Chondrocyte (in vitro differentiated cells): ENCODE measurements at regions not wholly inside any gene's neighbourhood (a gene's known extent, or its start where the extent isn't known, plus 50 kb on each side); places are given as distances from the start of the nearest gene placed in this dataset.
"Not testable (repeated sequence)": the region's sequence is repeated elsewhere in the genome, so short reads cannot be mapped to it uniquely, and the experiment has no call there.

Source experiments
- DNase-seq: peaks from one replicate; pipeline ENCODE4 v3.0.0; 2021; ENCODE audit warnings: mixed read lengths, low spot score
- H3K27ac Mint-ChIP-seq: one replicate; pipeline ENCODE4 v1.8.0; 2021; ENCODE audit warnings: mild to moderate bottlenecking, moderate library complexity, mixed read lengths; ENCODE audit not compliant: unreplicated experiment
- H3K27me3 Mint-ChIP-seq: 2 replicates; pipeline ENCODE4 v1.8.0; 2021; ENCODE audit warnings: low read depth, mixed read lengths
- H3K36me3 Mint-ChIP-seq: 2 replicates; pipeline ENCODE4 v1.8.0; 2021; ENCODE audit warnings: low read depth, mixed read lengths
- H3K4me1 Mint-ChIP-seq: 2 replicates; pipeline ENCODE4 v1.8.0; 2021; ENCODE audit warnings: low read depth, mild to moderate bottlenecking, mixed read lengths
- H3K4me3 Mint-ChIP-seq: one replicate; pipeline ENCODE4 v1.8.0; 2021; ENCODE audit warnings: mild to moderate bottlenecking, moderate library complexity, mixed read lengths; ENCODE audit not compliant: unreplicated experiment
- H3K9me3 Mint-ChIP-seq: 2 replicates; pipeline ENCODE4 v1.8.0; 2021; ENCODE audit warnings: low read depth, mixed read lengths
- TF ChIP-seq, protein P1 (sequence below): fragments of 200-600 bp; sonication (generic); IDR thresholded peaks from 2 replicates; pipeline ENCODE4 v1.5.0; 2021; ENCODE audit warnings: antibody characterized with exemption, mild to moderate bottlenecking, moderate library complexity

DNA sequence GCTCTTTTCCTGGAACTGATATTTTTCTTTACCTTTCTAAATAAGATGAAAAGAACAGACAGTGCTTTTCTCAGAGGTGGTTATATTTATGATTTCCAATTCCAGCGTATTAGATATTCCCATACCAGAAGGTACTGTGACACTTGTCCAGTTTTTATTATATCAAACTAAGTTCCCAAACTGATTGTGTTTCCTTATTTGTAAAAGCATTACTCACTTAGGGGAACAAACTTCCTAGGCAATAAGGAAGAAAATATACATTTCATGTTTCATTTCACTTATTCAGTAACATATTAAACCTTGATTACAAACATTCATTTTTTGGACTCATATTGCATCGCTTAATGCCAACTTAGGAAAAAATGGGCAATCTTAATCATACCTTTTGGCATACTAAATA, 1480.0 kb upstream of the NUDT12 start:
- H3K9me3 Mint-ChIP-seq, result peaks cover 2% of the 10 kb centered on the region
- no peak overlapping the region for H3K27ac Mint-ChIP-seq
- TF ChIP-seq, protein P1, sequence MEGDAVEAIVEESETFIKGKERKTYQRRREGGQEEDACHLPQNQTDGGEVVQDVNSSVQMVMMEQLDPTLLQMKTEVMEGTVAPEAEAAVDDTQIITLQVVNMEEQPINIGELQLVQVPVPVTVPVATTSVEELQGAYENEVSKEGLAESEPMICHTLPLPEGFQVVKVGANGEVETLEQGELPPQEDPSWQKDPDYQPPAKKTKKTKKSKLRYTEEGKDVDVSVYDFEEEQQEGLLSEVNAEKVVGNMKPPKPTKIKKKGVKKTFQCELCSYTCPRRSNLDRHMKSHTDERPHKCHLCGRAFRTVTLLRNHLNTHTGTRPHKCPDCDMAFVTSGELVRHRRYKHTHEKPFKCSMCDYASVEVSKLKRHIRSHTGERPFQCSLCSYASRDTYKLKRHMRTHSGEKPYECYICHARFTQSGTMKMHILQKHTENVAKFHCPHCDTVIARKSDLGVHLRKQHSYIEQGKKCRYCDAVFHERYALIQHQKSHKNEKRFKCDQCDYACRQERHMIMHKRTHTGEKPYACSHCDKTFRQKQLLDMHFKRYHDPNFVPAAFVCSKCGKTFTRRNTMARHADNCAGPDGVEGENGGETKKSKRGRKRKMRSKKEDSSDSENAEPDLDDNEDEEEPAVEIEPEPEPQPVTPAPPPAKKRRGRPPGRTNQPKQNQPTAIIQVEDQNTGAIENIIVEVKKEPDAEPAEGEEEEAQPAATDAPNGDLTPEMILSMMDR, result no peak
- DNase-seq, result no peak
- no peak overlapping the region for H3K4me3 Mint-ChIP-seq
- H3K4me1 Mint-ChIP-seq, result peaks cover 6% of the 10 kb centered on the region
- no peaks in the 10 kb centered on the region for H3K27me3 Mint-ChIP-seq
- H3K36me3 Mint-ChIP-seq, result no peaks in the 10 kb centered on the region

DNA sequence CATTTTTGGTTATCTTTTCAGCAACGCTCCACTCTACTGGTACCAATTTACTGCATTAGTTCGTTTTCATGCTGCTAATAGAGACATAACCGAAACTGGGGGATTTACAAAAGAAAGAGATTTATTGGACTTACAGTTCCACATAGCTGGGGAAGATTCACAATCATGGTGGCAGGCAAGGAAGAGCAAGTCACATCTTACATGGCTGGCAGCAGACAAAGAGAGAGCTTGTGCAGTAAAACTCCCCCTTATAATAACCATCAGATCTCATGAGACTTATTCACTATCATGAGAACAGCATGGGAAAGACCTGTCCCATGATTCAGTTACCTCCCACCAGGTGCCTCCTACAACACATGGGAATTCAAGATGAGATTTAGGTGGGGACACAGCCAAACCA, 1474.2 kb upstream of the NUDT12 start:
- not testable (repeated sequence) for DNase-seq, H3K27ac Mint-ChIP-seq, H3K36me3 Mint-ChIP-seq, H3K27me3 Mint-ChIP-seq, H3K4me3 Mint-ChIP-seq
- H3K9me3 Mint-ChIP-seq, result peaks cover 15% of the 10 kb centered on the region
- peaks cover 24% of the 10 kb centered on the region for H3K4me1 Mint-ChIP-seq

DNA sequence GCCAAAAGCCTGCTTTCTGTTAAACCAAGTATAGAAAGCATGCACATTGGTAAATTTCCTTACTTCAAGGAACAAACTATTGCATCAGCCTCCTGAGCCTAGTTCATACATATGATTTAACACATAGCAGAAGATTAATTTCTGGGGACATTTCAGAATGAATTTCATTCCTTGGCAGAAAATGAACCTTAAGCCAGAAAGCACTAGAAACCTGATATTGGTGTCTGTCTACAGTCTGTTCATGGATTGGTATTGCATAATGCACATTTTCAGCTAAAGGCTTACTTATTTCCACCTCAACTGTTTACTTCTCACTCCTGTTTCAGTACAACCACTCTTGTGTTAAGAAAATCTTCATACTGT, 1471.8 kb upstream of the NUDT12 start:
- Mint-ChIP-seq H3K4me3 (no peak overlapping the region), H3K27ac (peak overlapping the region; percentile 46), H3K27me3 (no peaks in the 10 kb centered on the region), H3K36me3 (peaks cover 7% of the 10 kb centered on the region), H3K9me3 (peaks cover 12% of the 10 kb centered on the region), H3K4me1 (peaks cover 24% of the 10 kb centered on the region)
- DNase-seq, result no peak
- TF ChIP-seq, protein P1, result no peak

DNA sequence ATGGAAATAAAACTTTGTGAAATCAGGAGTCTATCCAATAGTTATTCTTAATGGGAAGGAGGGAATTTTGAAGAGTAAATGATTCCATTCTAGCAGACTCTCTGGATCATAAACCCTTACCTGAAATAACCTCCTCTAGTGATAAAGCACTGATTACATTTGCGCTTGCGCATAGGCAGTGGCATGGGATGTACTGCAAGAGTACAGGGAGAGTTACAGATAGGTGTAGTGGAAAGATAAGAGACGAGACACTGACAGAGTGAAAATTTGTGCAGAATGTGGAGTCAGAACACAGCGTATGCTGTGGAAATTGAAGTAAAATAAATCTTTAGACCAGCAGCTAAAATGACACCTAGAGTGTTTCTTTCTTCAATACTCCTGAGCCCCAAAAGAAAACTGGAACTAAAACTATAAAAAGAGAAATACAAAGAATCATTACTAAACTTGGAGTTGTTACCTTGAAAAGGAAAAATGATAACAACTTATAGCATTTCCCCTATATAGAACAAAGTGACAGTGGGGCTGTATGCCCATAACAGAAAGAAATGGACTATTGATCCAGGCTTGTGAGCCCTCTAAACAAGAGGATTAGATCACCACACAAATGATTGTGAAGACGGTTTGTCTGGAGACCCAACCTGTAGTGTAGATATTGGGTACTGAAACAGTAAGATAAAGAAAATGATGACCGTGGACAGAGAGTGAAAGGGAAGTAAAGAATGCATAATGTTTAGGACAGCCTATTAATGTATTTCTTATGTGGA, 1471.2 kb upstream of the NUDT12 start:
- H3K9me3 Mint-ChIP-seq, result peaks cover 12% of the 10 kb centered on the region
- TF ChIP-seq, protein P1, result no peak
- peaks cover 7% of the 10 kb centered on the region for H3K36me3 Mint-ChIP-seq
- H3K27me3 Mint-ChIP-seq, result no peaks in the 10 kb centered on the region
- no peak for DNase-seq
- peaks cover 24% of the 10 kb centered on the region for H3K4me1 Mint-ChIP-seq
- H3K27ac Mint-ChIP-seq, result peak overlapping the region; percentile 2
- H3K4me3 Mint-ChIP-seq, result no peak overlapping the region

GRCh38 chr5:105032917-105033316, 1470.3 kb upstream of the NUDT12 start:
- Mint-ChIP-seq H3K4me1 (peaks cover 20% of the 10 kb centered on the region), H3K27me3 (no peaks in the 10 kb centered on the region), H3K27ac (no peak overlapping the region), H3K4me3 (no peak overlapping the region), H3K9me3 (peaks cover 12% of the 10 kb centered on the region), H3K36me3 (peaks cover 7% of the 10 kb centered on the region)
- DNase-seq, result no peak
- TF ChIP-seq, protein P1, result no peak

DNA sequence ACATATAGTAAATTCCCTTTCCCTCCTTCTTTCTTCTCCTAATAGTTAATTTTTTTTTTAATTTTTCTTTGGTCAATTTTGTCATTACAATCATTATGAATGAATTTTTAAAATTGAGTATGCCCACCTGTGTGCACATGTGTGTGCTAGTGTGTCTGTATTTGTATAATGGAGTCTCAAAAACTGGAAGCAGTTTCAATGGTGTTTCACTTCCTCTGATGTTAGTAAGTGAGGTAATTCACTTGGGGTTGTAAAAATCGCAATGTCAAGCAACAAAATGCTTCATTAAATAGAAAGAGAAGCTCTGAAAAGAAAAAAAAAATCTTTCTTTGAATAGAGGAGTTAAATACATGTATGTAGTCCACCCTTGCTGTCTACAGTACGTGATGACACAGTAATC, 1467.6 kb upstream of the NUDT12 start:
- H3K27me3 Mint-ChIP-seq, result no peaks in the 10 kb centered on the region
- DNase-seq, result no peak
- peaks cover 5% of the 10 kb centered on the region for H3K9me3 Mint-ChIP-seq
- no peak overlapping the region for H3K4me3 Mint-ChIP-seq
- peaks cover under 1% of the 10 kb centered on the region for H3K36me3 Mint-ChIP-seq
- TF ChIP-seq, protein P1, result no peak
- H3K4me1 Mint-ChIP-seq, result peaks cover 15% of the 10 kb centered on the region
- no peak overlapping the region for H3K27ac Mint-ChIP-seq
